GM21619 (cell line): ENCODE measurements at regions not wholly inside any gene's neighbourhood (a gene's known extent, or its start where the extent isn't known, plus 50 kb on each side); places are given as distances from the start of the nearest gene placed in this dataset.
"Not testable (repeated sequence)": the region's sequence is repeated elsewhere in the genome, so short reads cannot be mapped to it uniquely, and the experiment has no call there.

Source experiments
- ATAC-seq: cut with Tn5 transposase; IDR thresholded peaks from one replicate; pipeline ENCODE4 v1.9.1; 2021; ENCODE audit not compliant: unreplicated experiment

DNA sequence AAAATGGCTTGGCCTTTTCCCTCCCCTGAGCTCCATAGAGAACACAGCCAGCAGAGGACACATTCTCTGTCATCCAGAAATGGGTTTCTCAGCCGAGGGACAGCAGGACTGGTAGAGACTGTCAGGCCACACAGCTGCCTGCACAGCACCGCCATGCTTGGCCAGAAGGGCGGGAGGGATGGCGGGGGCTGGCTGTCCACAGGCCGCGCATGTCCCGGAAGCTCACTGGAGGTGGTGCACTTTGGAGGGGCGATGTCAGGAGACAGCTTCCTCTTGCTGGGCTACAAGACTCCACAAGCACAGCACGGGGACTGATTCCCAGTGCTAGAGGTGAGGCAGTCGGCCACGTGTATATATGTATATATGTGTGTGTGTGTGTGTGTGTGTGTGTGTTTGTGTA is 125.3 kb downstream of the GOLGA6L4 start:
- not testable (repeated sequence) for ATAC-seq

DNA sequence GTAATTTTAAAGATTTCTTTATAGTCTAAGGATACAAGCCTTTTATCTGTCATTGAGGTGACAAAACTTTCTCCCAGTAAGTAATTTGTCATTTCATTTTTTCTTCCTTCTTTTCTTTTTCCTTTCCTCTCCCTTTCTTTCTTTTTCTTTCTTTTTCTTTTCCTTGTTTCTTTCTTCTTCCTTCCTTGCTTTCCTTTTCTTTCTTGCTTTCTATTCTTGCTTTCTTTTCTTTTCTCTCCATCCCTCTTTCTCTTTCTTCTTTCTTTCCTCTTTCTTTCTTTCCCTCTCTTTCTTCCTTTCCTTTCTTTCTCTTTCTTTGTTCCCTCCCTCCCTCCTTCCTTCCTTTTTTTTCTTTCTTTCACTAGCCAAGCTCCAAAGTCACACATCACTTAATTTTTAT is 148.8 kb downstream of the GOLGA6L4 start:
- ATAC-seq, result not testable (repeated sequence)

DNA sequence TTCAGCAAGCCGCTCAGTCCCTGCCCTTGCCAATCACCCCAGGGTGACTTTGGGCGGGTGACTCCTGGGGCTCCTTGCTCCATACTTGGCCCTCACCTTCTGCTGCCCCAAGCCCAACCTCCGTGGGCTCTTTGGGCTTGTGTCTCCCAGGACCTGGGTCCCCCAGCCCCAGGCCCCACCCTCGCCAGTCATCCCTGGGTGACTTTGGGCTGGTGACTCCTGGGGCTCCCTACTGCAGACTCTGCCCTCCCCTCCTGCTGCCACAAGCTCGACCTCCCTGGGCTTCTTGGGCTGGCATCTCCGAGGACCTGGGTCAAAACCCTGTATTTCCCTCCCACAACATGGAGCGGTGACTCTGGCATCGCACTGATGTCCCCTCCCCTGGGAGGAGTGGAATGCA is 151.5 kb downstream of the GOLGA6L4 start:
- no peak for ATAC-seq

DNA sequence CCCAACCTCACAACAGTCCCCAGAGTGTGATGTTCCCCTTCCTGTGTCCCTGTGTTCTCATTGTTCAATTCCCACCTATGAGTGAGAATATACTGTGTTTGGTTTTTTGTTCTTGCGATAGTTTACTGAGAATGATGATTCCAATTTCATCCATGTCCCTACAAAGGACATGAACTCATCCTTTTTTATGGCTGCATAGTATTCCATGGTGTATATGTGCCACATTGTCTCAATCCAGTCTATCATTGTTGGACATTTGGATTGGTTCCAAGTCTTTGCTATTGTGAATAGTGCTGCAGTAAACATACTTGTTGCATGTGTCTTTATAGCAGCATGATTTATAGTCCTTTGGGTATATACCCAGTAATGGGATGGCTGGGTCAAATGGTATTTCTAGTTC is 152.6 kb downstream of the GOLGA6L4 start:
- not testable (repeated sequence) for ATAC-seq

DNA sequence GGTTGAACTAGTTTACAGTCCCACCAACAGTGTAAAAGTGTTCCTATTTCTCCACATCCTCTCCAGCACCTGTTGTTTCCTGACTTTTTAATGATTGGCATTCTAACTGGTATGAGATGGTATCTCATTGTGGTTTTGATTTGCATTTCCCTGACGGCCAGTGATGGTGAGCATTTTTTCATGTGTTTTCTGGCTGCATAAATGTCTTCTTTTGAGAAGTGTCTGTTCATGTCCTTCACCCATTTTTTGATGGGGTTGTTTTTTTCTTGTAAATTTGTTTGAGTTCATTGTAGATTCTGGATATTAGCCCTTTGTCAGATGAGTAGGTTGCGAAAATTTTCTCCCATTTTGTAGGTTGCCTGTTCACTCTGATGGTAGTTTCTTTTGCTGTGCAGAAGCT is 153.1 kb downstream of the GOLGA6L4 start:
- not testable (repeated sequence) for ATAC-seq

DNA sequence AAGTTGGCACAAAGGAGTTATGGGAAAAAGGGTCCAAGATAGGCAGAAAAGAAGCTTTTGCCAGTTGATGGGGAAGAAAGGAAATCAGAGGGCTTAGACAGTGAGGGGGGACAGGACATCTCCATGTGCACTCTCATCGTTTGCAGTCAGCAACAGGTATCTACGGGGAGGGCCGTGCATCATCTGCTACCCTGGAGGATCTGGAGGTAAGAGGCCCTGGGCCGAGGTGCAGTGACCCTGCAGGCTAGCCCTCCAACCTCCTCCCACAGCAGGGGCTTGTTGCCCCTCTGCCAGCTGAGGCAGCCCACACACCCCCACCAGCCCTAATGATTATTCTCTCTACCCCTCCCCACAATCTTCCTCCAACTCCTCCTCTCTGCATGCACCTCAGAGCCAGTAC is 154.8 kb downstream of the GOLGA6L4 start:
- ATAC-seq, result not testable (repeated sequence)

DNA sequence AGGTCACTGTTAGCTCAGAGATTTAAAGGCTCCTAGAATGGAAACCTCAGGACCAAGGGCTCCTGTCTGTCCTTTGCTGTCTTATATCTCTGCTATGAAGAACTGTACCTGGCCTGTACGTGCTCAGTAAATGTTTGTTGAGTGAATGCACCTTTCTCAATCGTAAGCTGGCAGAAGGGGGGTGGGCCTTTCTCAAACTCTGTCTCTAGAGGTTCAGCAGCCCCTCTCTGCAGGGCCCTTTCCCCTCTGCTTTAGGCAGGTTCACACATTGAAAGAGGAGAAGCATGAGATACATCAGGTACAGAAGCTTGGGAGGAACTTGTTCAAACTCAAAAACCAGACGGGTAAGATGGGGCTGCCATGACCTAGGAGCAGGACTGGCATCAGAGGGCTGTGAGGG is 155.6 kb downstream of the GOLGA6L4 start:
- no peak for ATAC-seq

DNA sequence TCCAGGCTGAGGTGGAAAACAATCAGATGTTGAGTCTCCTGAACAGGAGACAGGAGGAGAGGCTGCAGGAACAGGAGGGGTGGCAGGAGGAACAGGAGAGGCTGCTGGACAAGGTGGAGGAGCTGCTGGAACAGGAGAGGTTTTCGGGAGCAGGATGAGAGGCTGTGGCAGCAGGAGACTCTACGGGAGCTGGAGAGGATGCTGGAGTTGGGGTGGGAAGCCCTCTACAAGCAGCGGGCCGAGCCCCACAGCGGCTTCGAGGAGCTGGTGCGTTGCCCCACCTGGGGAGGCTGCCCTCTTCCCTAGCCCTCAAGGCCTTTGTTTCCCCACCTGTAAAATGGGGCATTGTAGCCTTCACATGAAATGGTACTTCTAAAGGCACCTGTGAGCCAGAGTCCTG is 156.4 kb downstream of the GOLGA6L4 start:
- ATAC-seq, result not testable (repeated sequence)

DNA sequence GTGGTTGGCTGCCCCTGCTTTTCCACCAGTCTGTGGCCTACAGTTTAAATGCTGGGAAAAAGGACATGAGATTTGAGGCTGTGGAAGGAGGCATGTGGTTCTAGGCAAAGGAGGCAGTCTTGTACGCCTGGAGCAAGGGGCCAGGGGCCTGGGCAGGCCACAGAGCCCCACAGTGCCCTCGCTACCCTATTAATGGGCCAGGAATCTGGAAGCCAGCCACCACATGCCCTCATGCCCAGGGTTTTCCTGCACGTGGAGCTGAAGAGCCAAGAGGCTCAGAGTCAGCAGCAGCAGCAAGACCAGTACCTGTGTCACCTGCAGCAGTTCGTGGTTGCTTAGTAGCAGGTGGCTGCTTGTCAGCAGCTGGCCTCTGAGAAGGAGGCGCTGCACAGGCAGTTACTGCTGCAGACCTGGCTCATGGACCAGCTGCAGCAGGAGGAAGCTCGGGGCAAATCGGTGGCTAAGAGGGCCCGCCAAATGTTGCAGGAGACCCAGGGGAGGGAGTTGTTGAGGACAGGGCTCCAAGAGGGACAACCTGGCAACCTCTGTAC is 157.9 kb downstream of the GOLGA6L4 start:
- not testable (repeated sequence) for ATAC-seq

DNA sequence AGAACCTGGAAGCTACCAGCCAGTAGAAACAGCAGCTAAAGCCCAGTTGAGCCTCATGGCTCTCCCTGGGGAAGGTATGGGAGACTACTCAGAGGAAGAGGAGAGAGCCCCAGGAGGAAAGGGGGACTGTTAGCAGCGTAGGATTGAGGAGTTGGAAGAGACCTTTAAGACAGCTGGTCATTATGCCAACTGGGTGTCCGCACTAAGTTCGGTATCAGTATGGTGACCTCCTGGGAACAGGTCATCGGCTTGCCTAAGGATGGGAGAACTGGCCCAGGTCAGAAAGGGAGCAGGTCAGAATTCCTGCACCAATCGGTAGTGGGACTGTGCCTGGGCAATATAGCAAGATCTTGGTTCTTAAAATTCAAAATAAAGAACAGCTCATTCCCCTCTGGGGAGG is 158.4 kb downstream of the GOLGA6L4 start:
- ATAC-seq, result not testable (repeated sequence)

DNA sequence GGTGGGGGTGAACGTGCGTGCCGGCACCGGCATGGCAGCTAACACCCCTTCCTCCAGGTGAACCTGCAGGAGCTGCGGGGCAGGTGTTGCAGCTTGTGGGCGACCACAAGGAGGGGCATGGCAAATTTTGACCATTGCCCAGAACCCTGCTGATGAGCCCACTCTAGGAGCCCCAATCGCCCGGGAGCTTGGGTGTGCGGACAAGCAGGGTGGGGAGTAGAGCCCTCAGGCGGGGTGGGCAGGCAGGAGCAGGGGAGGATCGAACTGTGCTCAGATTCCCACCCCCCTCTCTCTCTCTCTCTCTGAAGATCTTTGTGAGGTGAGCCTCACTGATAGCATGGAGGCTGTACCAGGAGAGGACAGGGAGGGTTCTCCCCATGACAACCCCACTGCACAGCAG is 159.8 kb downstream of the GOLGA6L4 start:
- not testable (repeated sequence) for ATAC-seq

DNA sequence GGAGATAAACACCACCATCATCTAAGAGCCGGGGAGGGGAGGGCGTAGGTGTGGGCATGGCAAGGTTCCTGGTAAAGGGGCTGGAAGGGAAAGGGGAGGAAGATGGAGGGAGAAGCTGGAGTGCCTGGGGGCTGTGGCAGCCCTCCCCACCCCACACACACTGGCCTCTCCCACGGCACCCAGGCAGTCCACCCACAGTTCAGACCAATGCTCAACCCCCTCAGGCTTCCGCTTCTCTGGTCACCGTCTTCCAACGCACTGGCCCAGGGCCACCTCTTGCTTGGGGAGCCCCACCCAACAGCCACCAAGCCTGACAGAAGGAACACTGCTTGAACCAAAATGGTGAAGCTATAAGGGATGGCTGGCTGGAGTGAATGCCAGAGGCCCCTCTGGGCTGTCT is 160.3 kb downstream of the GOLGA6L4 start:
- not testable (repeated sequence) for ATAC-seq

DNA sequence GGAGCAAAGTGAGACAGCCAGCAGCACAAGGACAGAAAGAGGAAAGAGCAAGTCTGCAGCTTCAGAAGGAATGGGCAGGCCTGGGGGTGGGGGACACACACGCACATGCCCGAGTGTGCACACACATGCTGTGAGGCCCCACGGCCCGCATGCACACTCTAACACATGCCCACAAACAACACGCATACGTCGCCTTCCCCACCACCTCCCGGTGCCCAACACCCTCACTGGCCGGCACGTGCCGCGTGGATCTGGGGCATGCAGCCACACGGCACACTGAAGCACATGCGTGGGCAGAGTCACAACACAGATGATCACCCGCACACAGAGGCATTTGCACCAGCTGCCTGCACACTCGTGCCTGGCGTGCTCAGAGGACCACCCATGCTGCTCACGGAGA is 161.5 kb downstream of the GOLGA6L4 start:
- ATAC-seq, result not testable (repeated sequence)

DNA sequence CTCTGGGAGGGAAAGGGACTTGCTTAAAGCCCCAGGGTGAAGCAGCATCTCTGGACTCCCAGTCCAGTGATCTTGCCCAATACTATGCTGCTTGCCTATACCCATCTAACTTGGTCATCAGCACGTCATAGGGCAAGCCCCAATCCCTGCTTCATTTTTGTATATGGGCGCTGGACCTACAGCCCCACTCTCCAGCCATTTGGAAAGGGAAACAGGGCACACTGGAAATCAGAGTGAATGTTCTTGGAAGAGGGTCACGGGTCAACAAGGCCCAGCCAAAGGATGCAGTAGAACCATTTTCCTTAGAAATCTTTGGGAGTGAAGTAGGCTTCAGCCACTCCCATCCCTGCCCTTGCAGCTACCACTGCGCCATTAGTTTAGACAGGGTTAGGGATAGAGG is 162.5 kb downstream of the GOLGA6L4 start:
- ATAC-seq, result not testable (repeated sequence)

DNA sequence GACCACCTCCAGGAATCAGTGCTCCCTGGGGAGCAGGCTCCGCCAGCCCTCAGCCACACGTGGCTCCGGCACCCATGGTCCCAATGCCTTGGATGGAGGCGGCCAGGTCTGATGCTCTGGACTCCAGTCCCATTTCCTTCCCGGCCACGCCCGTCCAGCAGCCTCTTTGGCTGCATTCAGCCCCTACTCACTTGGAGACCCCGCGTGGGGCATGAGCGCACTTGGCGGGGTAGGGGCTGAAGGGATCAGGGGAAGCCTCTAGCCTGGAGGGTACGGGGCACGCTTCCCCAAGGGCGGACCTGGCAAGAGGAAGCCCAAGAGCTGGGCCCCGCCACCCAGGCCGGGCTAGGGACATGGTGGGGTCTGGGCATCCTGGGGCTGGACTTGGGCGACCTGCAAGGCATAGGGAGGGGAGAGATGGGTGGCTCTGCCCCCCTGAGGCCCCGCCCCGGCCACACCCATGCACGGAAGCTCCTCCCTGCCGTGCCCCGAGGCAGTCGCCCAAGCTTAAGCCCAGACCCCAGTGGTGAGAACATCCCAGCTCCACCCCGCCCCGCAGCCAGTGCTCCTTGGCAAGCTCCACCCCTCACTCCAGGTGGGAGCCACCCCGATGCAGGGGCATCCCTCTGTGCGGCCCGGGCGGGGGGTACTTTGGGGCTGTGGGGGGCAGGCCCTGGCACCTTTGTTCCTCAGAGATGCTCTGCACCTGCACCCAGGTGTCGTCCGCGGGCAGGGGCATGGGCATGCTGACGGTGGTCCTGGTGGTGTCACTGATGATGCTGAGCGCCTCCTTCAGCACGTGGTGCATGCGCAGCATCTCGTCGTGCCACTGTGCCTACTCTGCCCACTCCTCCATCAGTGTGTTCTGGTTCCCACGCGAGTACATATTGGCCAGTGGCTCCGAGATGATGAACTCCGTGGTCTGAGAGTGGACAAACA is 163.5 kb downstream of the GOLGA6L4 start:
- ATAC-seq, result no peak

DNA sequence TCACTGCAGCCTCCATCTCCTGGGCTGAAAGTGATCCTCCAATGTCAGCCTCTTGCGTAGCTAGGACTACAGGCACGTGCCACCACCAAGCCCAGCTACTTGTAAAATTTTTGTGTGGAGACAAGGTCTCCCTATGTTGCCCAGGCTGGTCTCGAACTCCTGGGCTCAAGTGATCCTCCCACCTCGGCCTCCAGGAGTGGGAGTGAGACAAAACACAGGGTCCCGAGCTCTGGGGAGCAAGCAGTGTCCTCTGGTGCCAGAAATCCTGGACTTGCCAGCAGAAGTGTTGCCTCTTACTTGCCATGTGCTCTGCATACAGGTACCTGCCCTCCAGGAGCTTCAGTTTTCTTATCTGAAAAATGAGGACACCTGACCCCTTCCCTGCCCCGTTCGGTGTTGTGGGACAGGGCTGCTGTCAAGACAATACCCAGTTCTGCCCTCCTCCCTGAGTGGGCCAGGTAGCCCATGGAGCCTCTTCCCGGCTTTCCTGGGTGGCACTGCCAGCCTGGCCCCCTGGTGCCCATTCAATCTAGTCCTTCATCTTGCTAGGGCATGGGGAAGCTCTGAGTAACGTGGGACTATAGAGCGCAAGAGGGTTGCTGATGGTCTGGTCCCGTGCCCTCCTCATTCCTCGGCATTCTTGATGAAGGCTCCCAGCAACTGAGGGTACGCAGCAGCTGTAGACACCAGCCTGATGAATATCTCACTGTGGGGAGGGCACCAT is 164.6 kb downstream of the GOLGA6L4 start:
- ATAC-seq, result no peak

DNA sequence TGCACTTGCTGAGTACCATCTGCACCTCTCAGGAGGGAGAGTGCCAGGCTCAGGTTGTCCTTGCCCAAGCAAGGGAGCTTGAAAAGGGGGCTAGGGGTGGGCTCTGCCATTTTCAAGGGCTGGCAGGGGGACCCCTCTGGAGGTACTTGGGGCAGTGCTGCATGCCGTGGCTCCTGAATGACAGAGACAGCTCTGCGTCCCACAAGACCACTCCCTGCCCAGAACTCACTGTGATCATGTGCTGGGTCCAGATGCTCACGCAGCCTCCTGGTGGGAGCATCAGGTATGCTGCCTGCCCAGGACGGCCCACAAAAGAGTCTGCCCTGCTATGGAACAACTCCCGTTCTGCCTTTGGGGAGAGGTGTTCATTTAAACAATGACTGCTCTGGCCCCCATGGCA is 165.2 kb downstream of the GOLGA6L4 start:
- ATAC-seq, result no peak

DNA sequence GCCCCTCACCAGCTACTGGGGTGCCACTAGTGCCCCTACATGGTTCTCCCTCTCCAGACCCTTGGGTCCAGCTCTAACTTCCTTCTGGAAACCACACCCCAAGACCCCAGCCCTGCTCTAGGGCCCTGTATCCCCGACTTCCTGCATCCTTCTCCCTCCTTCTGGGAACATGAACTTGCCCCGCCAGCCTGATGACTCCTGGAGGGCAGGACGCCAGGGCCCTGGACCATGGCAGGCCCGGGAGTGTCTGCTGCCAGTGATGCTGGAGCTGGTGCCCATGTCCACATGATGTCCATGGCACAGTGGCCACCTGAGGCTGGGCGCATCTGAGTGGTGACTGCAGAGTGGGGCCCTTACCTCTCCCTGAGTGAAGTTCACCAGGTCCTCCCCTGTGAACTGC is 165.9 kb downstream of the GOLGA6L4 start:
- not testable (repeated sequence) for ATAC-seq

DNA sequence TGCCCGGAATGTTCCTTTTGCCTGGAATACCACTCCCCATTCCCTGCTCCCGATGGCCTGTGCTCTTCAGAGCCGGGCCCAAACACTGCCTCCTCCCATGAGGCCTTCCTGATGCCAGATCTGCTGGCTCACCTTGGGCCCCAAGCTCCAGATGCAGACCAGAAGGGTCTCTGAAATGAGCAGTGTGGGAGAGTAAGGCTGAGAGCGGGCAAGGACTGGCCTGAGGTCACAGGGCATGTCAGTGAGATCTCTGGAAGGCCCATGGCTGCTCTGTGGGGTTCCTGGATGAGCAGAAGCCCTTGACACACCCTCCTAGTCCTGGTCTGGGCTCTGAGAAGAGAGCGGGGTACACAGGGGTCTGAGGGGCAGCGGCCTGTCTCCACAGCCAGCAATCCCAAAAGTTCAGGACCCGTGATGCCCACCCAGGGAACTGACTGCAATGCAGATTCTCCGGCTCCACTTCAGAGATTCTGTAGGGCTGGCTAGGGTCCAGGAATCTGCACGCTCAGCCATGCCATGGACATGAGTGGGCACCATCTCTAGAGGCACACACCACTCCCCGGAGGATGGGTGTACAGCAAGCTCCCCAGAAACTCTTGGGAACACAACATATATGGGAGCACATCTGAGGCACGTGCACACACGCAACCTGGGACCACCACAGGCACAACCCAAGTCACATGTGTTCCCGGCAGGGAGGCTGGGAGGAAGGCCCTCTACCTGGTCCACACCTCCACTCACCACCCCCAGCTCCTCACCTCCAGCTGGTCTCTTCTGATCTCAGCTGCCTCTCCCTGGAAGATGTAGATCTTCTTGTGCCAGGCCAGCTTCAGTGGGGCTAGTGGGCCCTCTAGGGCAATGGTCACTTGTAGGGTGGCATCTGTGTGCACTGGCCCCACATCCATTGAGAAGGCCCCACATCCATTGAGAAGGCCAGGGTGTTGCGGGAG is 166.6 kb downstream of the GOLGA6L4 start:
- not testable (repeated sequence) for ATAC-seq

DNA sequence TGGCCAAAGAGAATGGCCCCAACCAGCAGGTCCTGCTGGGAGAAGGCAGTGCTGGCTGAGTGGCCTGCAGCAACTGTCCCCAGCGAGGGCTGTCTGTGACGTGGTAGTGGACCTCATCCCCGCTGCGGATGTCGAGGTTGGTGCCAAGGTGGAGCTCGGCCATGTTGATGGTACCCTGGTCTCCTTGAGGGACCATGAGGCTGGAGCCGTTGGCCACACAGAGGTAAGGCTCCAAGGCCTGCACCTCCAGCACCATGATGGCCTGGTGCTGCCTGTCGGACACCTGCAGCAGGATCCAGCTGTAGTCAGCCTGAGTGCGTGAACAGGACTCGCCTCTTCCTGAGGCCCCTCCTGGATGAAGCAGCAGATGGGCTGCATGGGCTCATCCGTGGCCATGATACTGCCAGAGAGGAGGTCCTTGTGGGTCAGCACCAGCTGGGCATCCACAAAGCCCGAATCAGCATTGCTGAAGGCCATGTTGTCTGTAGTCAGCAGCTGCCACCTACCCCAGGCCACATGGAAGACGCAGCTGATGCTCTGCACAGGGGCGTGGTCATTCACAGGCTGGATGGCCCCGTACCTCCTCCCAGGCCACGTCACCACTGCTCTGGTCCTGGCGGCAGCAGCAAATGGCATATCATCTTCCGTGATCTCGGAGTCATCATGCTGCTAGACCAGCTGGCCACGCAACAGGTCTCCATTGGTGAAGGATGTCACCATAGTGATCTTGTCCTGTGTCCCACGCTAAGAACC is 167.5 kb downstream of the GOLGA6L4 start:
- ATAC-seq, result no peak
